ENCODE measurements at regions not wholly inside any gene's neighbourhood (a gene's known extent, or its start where the extent isn't known, plus 50 kb on each side); places are given as distances from the start of the nearest gene placed in this dataset.

DNA sequence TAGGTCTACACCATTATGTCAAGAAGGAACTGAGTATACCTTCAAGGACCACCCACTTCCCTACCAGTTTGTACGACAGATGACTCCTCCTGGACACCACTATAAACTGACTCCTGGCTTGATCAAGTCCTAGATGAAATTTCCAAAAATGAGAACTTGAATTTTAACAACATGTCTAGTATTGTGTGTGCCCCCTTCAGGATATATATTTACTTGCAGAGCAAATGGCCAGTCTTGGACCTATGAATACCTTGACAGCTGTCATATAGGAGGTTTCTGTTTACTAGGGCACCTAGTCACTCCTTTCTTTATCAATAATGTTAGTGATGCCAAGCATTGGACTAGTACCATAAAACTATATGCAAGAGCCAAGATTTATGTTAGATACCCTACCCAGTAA is 94.1 kb upstream of the TMEM26 start:
- TF ChIP-seq, protein P1, sequence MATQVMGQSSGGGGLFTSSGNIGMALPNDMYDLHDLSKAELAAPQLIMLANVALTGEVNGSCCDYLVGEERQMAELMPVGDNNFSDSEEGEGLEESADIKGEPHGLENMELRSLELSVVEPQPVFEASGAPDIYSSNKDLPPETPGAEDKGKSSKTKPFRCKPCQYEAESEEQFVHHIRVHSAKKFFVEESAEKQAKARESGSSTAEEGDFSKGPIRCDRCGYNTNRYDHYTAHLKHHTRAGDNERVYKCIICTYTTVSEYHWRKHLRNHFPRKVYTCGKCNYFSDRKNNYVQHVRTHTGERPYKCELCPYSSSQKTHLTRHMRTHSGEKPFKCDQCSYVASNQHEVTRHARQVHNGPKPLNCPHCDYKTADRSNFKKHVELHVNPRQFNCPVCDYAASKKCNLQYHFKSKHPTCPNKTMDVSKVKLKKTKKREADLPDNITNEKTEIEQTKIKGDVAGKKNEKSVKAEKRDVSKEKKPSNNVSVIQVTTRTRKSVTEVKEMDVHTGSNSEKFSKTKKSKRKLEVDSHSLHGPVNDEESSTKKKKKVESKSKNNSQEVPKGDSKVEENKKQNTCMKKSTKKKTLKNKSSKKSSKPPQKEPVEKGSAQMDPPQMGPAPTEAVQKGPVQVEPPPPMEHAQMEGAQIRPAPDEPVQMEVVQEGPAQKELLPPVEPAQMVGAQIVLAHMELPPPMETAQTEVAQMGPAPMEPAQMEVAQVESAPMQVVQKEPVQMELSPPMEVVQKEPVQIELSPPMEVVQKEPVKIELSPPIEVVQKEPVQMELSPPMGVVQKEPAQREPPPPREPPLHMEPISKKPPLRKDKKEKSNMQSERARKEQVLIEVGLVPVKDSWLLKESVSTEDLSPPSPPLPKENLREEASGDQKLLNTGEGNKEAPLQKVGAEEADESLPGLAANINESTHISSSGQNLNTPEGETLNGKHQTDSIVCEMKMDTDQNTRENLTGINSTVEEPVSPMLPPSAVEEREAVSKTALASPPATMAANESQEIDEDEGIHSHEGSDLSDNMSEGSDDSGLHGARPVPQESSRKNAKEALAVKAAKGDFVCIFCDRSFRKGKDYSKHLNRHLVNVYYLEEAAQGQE (IDR thresholded peaks at IDR 0.05; ENCODE audit: borderline replicate concordance) = no peak
- TF ChIP-seq, protein P2, sequence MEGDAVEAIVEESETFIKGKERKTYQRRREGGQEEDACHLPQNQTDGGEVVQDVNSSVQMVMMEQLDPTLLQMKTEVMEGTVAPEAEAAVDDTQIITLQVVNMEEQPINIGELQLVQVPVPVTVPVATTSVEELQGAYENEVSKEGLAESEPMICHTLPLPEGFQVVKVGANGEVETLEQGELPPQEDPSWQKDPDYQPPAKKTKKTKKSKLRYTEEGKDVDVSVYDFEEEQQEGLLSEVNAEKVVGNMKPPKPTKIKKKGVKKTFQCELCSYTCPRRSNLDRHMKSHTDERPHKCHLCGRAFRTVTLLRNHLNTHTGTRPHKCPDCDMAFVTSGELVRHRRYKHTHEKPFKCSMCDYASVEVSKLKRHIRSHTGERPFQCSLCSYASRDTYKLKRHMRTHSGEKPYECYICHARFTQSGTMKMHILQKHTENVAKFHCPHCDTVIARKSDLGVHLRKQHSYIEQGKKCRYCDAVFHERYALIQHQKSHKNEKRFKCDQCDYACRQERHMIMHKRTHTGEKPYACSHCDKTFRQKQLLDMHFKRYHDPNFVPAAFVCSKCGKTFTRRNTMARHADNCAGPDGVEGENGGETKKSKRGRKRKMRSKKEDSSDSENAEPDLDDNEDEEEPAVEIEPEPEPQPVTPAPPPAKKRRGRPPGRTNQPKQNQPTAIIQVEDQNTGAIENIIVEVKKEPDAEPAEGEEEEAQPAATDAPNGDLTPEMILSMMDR (IDR thresholded peaks at IDR 0.05; ENCODE audit: poor library complexity, severe bottlenecking) = no peak
- TF ChIP-seq TAF1 (IDR thresholded peaks at IDR 0.05; ENCODE audit: low read depth) (no peak), EP300 (conservative IDR thresholded peaks at IDR 0.05; ENCODE audit: poor library complexity, severe bottlenecking) (no peak), RAD21 (conservative IDR thresholded peaks at IDR 0.05) (no peak), SMC3 (conservative IDR thresholded peaks at IDR 0.05; ENCODE audit: poor library complexity) (no peak), POLR2AphosphoS5 (IDR thresholded peaks at IDR 0.05) (no peak)
- H3F3A ChIP-seq (ENCODE audit: insufficient read depth, low read length, poor library complexity, severe bottlenecking) = no peaks in the 10 kb centered on the region
- H3K27ac ChIP-seq (ENCODE audit: low read length) = no peak overlapping the region
- no peak overlapping the region for H3K9ac ChIP-seq (ENCODE audit: low read length)
- no peak overlapping the region for H3K4me2 ChIP-seq (ENCODE audit: low read length)
- H3K4me3 ChIP-seq (ENCODE audit: low read length) = no peak overlapping the region
- no peak overlapping the region for H2AFZ ChIP-seq (ENCODE audit: low read depth, low read length)
- H4K20me1 ChIP-seq (ENCODE audit: insufficient read depth) = no peaks in the 10 kb centered on the region
- no peaks in the 10 kb centered on the region for H3K9me2 ChIP-seq (ENCODE audit: insufficient read depth, low read length)
- H3K79me2 ChIP-seq (replicated peaks; ENCODE audit: insufficient read depth, low read length) = no peaks in the 10 kb centered on the region
- no peaks in the 10 kb centered on the region for H3K36me3 ChIP-seq (ENCODE audit: insufficient read depth, low read length)
- H3K27me3 ChIP-seq (ENCODE audit: insufficient read depth, low read depth, low read length) = no peaks in the 10 kb centered on the region
- no peaks in the 10 kb centered on the region for H3K9me3 ChIP-seq (ENCODE audit: low read length)

DNA sequence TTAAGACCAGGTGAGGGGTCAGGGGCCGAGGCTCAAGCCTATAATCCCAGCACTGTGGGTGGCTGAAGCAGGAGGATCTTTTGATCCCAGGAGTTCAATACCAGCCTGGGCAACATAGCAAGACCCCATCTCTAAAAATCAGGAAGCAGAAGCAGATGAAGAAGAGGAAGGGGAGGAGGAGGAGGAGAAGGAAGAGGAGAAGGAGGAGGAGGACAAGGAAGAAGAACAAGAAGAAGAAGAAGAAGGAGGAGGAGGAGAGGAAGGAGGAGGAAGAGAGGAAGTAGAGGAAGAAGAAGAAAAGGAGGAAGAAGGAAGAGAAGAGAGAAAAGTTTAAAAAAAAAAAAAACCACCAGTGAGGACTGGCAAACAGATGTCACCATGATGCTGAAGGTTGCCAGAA is 92.0 kb upstream of the TMEM26 start:
- Histone ChIP-seq H3K79me2 (replicated peaks; ENCODE audit: insufficient read depth, low read length) (no peaks in the 10 kb centered on the region), H3K4me2 (ENCODE audit: low read length) (no peak overlapping the region), H3K27ac (ENCODE audit: low read length) (no peak overlapping the region), H3K27me3 (ENCODE audit: insufficient read depth, low read depth, low read length) (no peaks in the 10 kb centered on the region), H4K20me1 (ENCODE audit: insufficient read depth) (no peaks in the 10 kb centered on the region), H3F3A (ENCODE audit: insufficient read depth, low read length, poor library complexity, severe bottlenecking) (no peaks in the 10 kb centered on the region), H3K9me3 (ENCODE audit: low read length) (no peaks in the 10 kb centered on the region), H3K4me3 (ENCODE audit: low read length) (no peak overlapping the region), H3K36me3 (ENCODE audit: insufficient read depth, low read length) (no peaks in the 10 kb centered on the region), H3K9me2 (ENCODE audit: insufficient read depth, low read length) (no peaks in the 10 kb centered on the region), H3K9ac (ENCODE audit: low read length) (no peak overlapping the region), H2AFZ (ENCODE audit: low read depth, low read length) (no peak overlapping the region)
- TF ChIP-seq, protein P2 (IDR thresholded peaks at IDR 0.05; ENCODE audit: poor library complexity, severe bottlenecking) = no peak
- TF ChIP-seq TAF1 (IDR thresholded peaks at IDR 0.05; ENCODE audit: low read depth) = no peak
- no peak for TF ChIP-seq EZH2 (IDR thresholded peaks at IDR 0.05; ENCODE audit: borderline replicate concordance, insufficient read depth, low read length, poor library complexity, severe bottlenecking)
- TF ChIP-seq, protein P1 (IDR thresholded peaks at IDR 0.05; ENCODE audit: borderline replicate concordance) = no peak
- TF ChIP-seq POLR2AphosphoS5 (IDR thresholded peaks at IDR 0.05) = no peak
- TF ChIP-seq SMC3 (conservative IDR thresholded peaks at IDR 0.05; ENCODE audit: poor library complexity) = no peak
- TF ChIP-seq MXI1 (conservative IDR thresholded peaks at IDR 0.05; ENCODE audit: poor library complexity, severe bottlenecking) = no peak
- no peak for TF ChIP-seq RAD21 (conservative IDR thresholded peaks at IDR 0.05)
- no peak for TF ChIP-seq EP300 (conservative IDR thresholded peaks at IDR 0.05; ENCODE audit: poor library complexity, severe bottlenecking)
